ENCODE measurements at regions not wholly inside any gene's neighbourhood (a gene's known extent, or its start where the extent isn't known, plus 50 kb on each side); places are given as distances from the start of the nearest gene placed in this dataset.

- TF ChIP-seq CTCF (IDR thresholded peaks at IDR 0.05; ENCODE audit: borderline replicate concordance, extremely low read depth, low read length, poor library complexity, severe bottlenecking) (peak; percentile 65), EZH2 (IDR thresholded peaks at IDR 0.05; ENCODE audit: borderline replicate concordance, low read depth, low read length, severe bottlenecking) (no peak)
Observed at GRCh38 chr5:93800988-93801811, 59.8 kb upstream of the POU5F2 start.
